Neuronal stem cell (in vitro differentiated cells): ENCODE measurements at regions not wholly inside any gene's neighbourhood (a gene's known extent, or its start where the extent isn't known, plus 50 kb on each side); places are given as distances from the start of the nearest gene placed in this dataset.

Experiments used
- DNase-seq: peaks from one replicate; pipeline ENCODE4 v3.0.0-alpha.2; 2013; ENCODE audit warnings: low spot score
- H2AFZ ChIP-seq: one replicate; pipeline ENCODE4 v1.6.1; 2013; ENCODE audit warnings: mild to moderate bottlenecking, low read length, inconsistent platforms
- H2AK5ac ChIP-seq: 2 replicates; pipeline ENCODE4 v1.6.1; 2013; ENCODE audit warnings: low read depth, mild to moderate bottlenecking, inconsistent platforms, low read length, moderate library complexity, mixed read lengths
- H2BK120ac ChIP-seq: 2 replicates; pipeline ENCODE4 v1.6.1; 2013; ENCODE audit warnings: low read depth, mild to moderate bottlenecking, inconsistent platforms, low read length, moderate library complexity, mixed read lengths
- H2BK12ac ChIP-seq: one replicate; pipeline ENCODE4 v1.6.1; 2013; ENCODE audit warnings: low read length, inconsistent platforms
- H2BK15ac ChIP-seq: 2 replicates; pipeline ENCODE4 v1.6.1; 2013; ENCODE audit warnings: mild to moderate bottlenecking, low read length, inconsistent platforms, mixed read lengths
- H2BK5ac ChIP-seq: one replicate; pipeline ENCODE4 v1.6.1; 2013; ENCODE audit warnings: inconsistent platforms, mild to moderate bottlenecking, low read length, moderate library complexity
- H3K14ac ChIP-seq: one replicate; pipeline ENCODE4 v1.6.1; 2013; ENCODE audit warnings: low read length, inconsistent platforms
- H3K18ac ChIP-seq: 2 replicates; pipeline ENCODE4 v1.6.1; 2013; ENCODE audit warnings: low read length, inconsistent platforms
- H3K23ac ChIP-seq: 2 replicates; pipeline ENCODE4 v1.6.1; 2013; ENCODE audit warnings: low read depth, mild to moderate bottlenecking, mixed read lengths, low read length, inconsistent platforms; ENCODE audit not compliant: poor library complexity
- H3K27ac ChIP-seq: replicated peaks from 3 replicates; pipeline ENCODE4 v1.5.1; 2013; ENCODE audit warnings: low read length, inconsistent platforms
- H3K27me3 ChIP-seq, 3 experiments: 2 replicates each; pipeline ENCODE4 v1.6.1; 2013; ENCODE audit warnings: low read length in 3 of 3, mild to moderate bottlenecking in 2 of 3, inconsistent platforms in 1 of 3, low read depth in 1 of 3, mixed read lengths in 1 of 3, moderate library complexity in 1 of 3; ENCODE audit not compliant: control insufficient read depth in 3 of 3, insufficient read depth in 3 of 3
- H3K36me3 ChIP-seq, 2 donors: replicated peaks in 1 of 2; 2 replicates each; pipeline ENCODE4 v1.6.1; 2013; ENCODE audit warnings: low read length in 2 of 2; ENCODE audit not compliant: control insufficient read depth in 2 of 2, insufficient read depth in 2 of 2
- H3K4ac ChIP-seq: 2 replicates; pipeline ENCODE4 v1.6.1; 2013; ENCODE audit warnings: inconsistent platforms, mild to moderate bottlenecking, low read length, moderate library complexity
- H3K4me1 ChIP-seq, 2 donors: 1 replicate in 1 of 2; 2 replicates in 1 of 2; pipeline ENCODE4 v1.6.1; 2013; ENCODE audit warnings: low read length in 2 of 2, low read depth in 1 of 2; ENCODE audit not compliant: control insufficient read depth in 2 of 2, insufficient read depth in 1 of 2
- H3K4me2 ChIP-seq: one replicate; pipeline ENCODE4 v1.6.1; 2013; ENCODE audit warnings: mild to moderate bottlenecking, low read length, inconsistent platforms; ENCODE audit not compliant: insufficient read depth, poor library complexity, severe bottlenecking
- H3K4me3 ChIP-seq, 2 donors: 2 replicates each; pipeline ENCODE4 v1.5.1; 2013; ENCODE audit warnings: low read length in 2 of 2, mild to moderate bottlenecking in 2 of 2, inconsistent platforms in 1 of 2, moderate library complexity in 1 of 2
- H3K79me1 ChIP-seq: one replicate; pipeline ENCODE4 v1.6.1; 2013; ENCODE audit warnings: low read depth, mild to moderate bottlenecking, inconsistent platforms, low read length, moderate library complexity
- H3K9ac ChIP-seq: one replicate; pipeline ENCODE4 v1.6.1; 2013; ENCODE audit warnings: mild to moderate bottlenecking, low read depth, low read length, inconsistent platforms; ENCODE audit not compliant: poor library complexity
- H3K9me3 ChIP-seq, 2 donors: replicated peaks in 1 of 2; 2 replicates each; pipeline versions ENCODE3 to v1.6.1; 2013; ENCODE audit warnings: low read length in 2 of 2, mild to moderate bottlenecking in 2 of 2, inconsistent platforms in 1 of 2, low read depth in 1 of 2, mixed read lengths in 1 of 2, moderate library complexity in 1 of 2; ENCODE audit not compliant: control insufficient read depth in 2 of 2, insufficient read depth in 1 of 2
- H4K8ac ChIP-seq: one replicate; pipeline ENCODE4 v1.6.1; 2013; ENCODE audit warnings: low read depth, mild to moderate bottlenecking, inconsistent platforms, low read length, moderate library complexity
- H4K91ac ChIP-seq: one replicate; pipeline ENCODE4 v1.6.1; 2013; ENCODE audit warnings: low read length, low read depth, mild to moderate bottlenecking, inconsistent platforms; ENCODE audit not compliant: poor library complexity
- WGBS, 2 donors: extraction: QIAGEN DNeasy Blood & Tissue Kit; methylation state at CpG; one replicate each; pipeline ENCODE4 v1.1.7; 2013; ENCODE audit warnings: missing lambda C conversion rate in 2 of 2, mixed read lengths in 1 of 2; ENCODE audit not compliant: insufficient read length in 2 of 2, insufficient replicate concordance in 1 of 2; ENCODE audit errors: extremely low coverage in 2 of 2; 5-methylcytosine and 5-hydroxymethylcytosine counted together

DNA sequence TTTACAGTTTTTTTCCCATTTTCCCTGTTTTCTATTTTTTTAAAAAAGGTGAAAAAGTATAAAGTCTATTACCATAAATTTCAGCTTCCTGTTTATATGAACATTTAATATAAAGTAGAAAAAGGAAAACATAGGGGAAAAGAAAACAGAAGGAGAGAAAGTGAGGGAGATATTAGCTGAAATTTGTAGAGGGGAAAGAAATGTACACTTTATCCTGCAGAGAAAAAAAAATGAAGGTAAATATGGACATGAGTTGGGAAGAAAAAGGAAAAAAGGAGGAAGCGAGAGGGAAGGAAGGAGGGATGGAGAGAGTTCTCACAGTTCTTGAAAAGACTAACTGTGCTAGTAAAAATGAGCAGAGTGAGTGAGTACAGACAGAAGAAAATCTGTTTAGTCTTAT is 91.6 kb upstream of the BTG1 start:
- no peak overlapping the region for H3K4me3 ChIP-seq
- H4K91ac ChIP-seq = no peak overlapping the region
- no peak overlapping the region for H2AK5ac ChIP-seq
- no peak overlapping the region for H4K8ac ChIP-seq
- no peaks in the 10 kb centered on the region for H3K36me3 ChIP-seq
- H3K79me1 ChIP-seq = no peaks in the 10 kb centered on the region
- H2BK12ac ChIP-seq = no peak overlapping the region
- no peak overlapping the region for H3K18ac ChIP-seq
- no peak overlapping the region for H2AFZ ChIP-seq
- H2BK120ac ChIP-seq = no peak overlapping the region
- H2BK15ac ChIP-seq = no peak overlapping the region
- no peak overlapping the region for H3K4me2 ChIP-seq
- H3K9ac ChIP-seq = no peak overlapping the region
- no peak overlapping the region for H3K14ac ChIP-seq
- WGBS, 2 donors = 100% methylated on average over 1 of the region's 1 CpG; no CpG with 5 or more reads in 1 of the 2 donors
- H3K4me1 ChIP-seq = no peaks in the 10 kb centered on the region
- no peak for DNase-seq
- no peaks in the 10 kb centered on the region for H3K27me3 ChIP-seq
- H3K4ac ChIP-seq = no peak overlapping the region
- H2BK5ac ChIP-seq = no peak overlapping the region
- H3K9me3 ChIP-seq = no peaks in the 10 kb centered on the region
- H3K27ac ChIP-seq = no peak overlapping the region
- no peak overlapping the region for H3K23ac ChIP-seq

DNA sequence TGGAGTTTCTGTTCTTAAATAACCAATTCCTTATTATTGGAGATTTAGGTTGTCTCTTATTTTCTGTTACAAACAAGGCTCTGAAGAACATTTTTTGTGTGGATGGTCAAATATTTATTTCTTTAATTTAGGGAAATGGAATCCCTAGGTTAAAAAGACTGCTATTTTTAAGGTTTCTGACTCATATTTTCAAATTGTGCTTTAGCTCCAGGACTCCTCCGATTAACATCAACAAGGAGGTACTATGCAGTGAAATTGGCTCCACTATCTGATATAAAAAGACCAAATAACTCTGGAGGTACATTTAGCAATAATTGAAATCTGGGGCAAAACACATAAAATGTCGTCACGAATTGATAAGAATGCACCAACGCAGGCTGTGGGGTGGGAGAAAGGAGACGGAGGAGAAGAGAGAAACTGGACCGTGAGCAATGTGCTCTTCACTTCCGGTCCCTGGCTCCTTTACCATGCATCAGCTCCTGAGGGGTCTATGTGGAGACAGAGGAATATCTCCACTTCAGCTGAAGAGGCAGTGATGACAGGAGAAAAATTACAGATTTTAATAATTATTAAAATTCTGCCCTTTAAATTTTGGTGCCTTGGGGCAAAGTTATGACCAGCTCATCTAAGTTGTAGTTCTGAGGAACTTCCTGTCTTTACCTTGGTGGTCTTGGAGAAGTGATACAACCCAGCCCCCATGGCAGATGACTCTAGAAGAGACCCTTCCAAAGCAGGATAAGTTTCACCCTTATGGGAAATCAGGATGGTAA is 90.2 kb upstream of the BTG1 start:
- H3K36me3 ChIP-seq = no peaks in the 10 kb centered on the region
- H3K9me3 ChIP-seq = no peaks in the 10 kb centered on the region
- H2AK5ac ChIP-seq = no peak overlapping the region
- no peaks in the 10 kb centered on the region for H3K27me3 ChIP-seq
- DNase-seq = no peak
- H3K23ac ChIP-seq = no peak overlapping the region
- H2BK12ac ChIP-seq = no peak overlapping the region
- no peak overlapping the region for H3K9ac ChIP-seq
- H4K8ac ChIP-seq = no peak overlapping the region
- no peak overlapping the region for H2AFZ ChIP-seq
- no peaks in the 10 kb centered on the region for H3K4me1 ChIP-seq
- H3K18ac ChIP-seq = no peak overlapping the region
- H3K4me3 ChIP-seq = no peak overlapping the region
- no peaks in the 10 kb centered on the region for H3K79me1 ChIP-seq
- H3K14ac ChIP-seq = no peak overlapping the region
- no CpG with 5 or more reads among the region's 7 CpGs for WGBS, 2 donors
- H3K4me2 ChIP-seq = no peak overlapping the region
- no peak overlapping the region for H3K27ac ChIP-seq
- no peak overlapping the region for H2BK5ac ChIP-seq
- H3K4ac ChIP-seq = no peak overlapping the region
- H2BK120ac ChIP-seq = no peak overlapping the region
- no peak overlapping the region for H2BK15ac ChIP-seq
- H4K91ac ChIP-seq = no peak overlapping the region

DNA sequence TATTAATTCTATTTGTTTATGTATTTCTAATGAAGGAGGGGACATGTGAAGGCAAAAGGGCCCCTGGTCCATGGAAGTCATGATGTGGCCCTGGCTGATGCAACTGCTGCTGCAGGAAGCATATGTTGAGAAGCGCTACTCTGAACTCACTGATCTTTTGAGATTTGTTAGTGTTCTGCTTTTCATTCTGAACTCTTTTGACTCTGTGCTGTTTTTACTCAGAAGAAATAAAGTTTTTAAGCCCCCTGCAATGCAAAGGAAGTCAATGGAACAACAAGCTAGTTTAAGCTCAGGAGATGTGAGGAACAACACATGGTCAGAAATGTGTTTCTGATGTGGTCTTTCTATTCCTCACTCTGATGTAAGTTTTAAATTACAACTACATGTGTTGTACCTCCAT is 88.9 kb upstream of the BTG1 start:
- H4K8ac ChIP-seq = no peak overlapping the region
- no peaks in the 10 kb centered on the region for H3K9me3 ChIP-seq
- H3K27me3 ChIP-seq = no peaks in the 10 kb centered on the region
- H2BK15ac ChIP-seq = no peak overlapping the region
- H2BK12ac ChIP-seq = no peak overlapping the region
- H3K4me2 ChIP-seq = no peak overlapping the region
- no peak overlapping the region for H3K4me3 ChIP-seq
- H3K79me1 ChIP-seq = no peaks in the 10 kb centered on the region
- WGBS, 2 donors = no CpG with 5 or more reads among the region's 1 CpG
- no peak overlapping the region for H3K4ac ChIP-seq
- H3K9ac ChIP-seq = no peak overlapping the region
- H3K27ac ChIP-seq = no peak overlapping the region
- H3K23ac ChIP-seq = no peak overlapping the region
- no peak overlapping the region for H4K91ac ChIP-seq
- H2AK5ac ChIP-seq = no peak overlapping the region
- peak overlapping the region; percentile 61 for H2AFZ ChIP-seq
- no peaks in the 10 kb centered on the region for H3K36me3 ChIP-seq
- no peak overlapping the region for H3K18ac ChIP-seq
- H3K14ac ChIP-seq = no peak overlapping the region
- no peaks in the 10 kb centered on the region for H3K4me1 ChIP-seq
- no peak for DNase-seq
- H2BK5ac ChIP-seq = no peak overlapping the region
- H2BK120ac ChIP-seq = no peak overlapping the region

DNA sequence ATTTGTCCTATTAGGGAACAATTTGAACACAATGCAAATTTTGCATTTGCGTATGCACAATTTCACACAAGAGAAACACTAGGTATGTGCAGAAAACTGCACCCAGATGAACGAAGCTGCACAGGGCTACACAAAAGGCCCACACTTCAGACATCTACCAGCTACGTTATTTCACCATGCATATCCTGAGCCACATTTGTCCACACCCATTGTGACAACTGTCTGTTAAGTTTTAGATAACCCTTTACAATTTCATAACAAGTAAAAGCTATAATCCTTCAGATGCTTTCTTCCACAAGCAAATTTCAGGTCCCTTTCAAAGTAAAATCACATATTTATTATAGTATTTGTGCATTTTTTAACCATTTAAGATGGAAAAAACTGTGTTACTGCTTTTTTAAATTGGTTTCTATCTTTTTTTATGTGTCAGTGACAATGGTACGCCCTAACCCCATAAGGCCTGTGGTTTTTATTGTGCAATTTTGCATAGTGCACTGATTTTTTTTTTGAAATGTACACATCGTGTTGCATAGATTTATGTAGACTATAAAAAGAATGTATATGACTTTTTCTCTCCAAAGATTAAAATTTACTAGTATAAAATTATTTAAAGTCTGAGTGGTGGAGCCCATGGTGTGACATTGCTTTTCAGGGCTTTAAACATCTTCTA is 87.8 kb upstream of the BTG1 start:
- Histone ChIP-seq H3K18ac (no peak overlapping the region), H2AK5ac (no peak overlapping the region), H2BK15ac (no peak overlapping the region), H3K4me2 (no peak overlapping the region), H3K9me3 (no peaks in the 10 kb centered on the region), H3K79me1 (no peaks in the 10 kb centered on the region), H2BK5ac (no peak overlapping the region), H2BK120ac (no peak overlapping the region), H2BK12ac (no peak overlapping the region), H3K27ac (no peak overlapping the region), H3K4ac (no peak overlapping the region), H3K23ac (no peak overlapping the region), H3K36me3 (no peaks in the 10 kb centered on the region), H3K4me1 (no peaks in the 10 kb centered on the region), H2AFZ (no peak overlapping the region), H3K14ac (no peak overlapping the region), H3K9ac (no peak overlapping the region), H3K27me3 (no peaks in the 10 kb centered on the region), H3K4me3 (no peak overlapping the region), H4K91ac (no peak overlapping the region), H4K8ac (no peak overlapping the region)
- DNase-seq = no peak
- WGBS, 2 donors = no CpG with 5 or more reads among the region's 5 CpGs
